GM12872 (cell line): ENCODE measurements at regions not wholly inside any gene's neighbourhood (a gene's known extent, or its start where the extent isn't known, plus 50 kb on each side); places are given as distances from the start of the nearest gene placed in this dataset.

Source experiments
- TF ChIP-seq, protein P1 (sequence below): IDR thresholded peaks from 3 replicates; pipeline ENCODE4 v1.5.1; 2011; ENCODE audit warnings: low read depth, mild to moderate bottlenecking, low read length, moderate library complexity; ENCODE audit not compliant: insufficient read depth

DNA sequence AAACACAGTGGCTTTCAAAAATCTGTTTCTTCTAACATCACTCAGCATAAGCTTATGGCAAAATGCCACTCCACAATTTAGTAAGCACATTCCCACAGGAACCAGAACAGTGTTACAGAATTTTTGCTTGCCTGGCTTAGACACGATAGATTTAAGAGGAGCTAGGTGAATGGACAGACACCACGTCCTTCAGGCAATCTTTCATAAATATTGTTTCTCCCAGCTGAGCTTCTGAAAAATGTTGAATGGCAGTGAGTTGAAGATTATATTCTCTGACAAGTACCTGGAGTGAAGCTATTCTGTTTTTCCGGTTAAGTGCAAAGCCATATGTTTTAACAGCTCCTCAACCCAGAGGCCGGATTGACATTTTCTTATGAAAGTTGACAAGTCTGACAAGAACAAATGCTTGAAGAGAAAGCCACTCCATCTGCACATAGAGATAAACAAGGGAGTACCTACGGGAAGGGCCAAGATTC lies 102.0 kb downstream of the FSCB start:
- TF ChIP-seq, protein P1, sequence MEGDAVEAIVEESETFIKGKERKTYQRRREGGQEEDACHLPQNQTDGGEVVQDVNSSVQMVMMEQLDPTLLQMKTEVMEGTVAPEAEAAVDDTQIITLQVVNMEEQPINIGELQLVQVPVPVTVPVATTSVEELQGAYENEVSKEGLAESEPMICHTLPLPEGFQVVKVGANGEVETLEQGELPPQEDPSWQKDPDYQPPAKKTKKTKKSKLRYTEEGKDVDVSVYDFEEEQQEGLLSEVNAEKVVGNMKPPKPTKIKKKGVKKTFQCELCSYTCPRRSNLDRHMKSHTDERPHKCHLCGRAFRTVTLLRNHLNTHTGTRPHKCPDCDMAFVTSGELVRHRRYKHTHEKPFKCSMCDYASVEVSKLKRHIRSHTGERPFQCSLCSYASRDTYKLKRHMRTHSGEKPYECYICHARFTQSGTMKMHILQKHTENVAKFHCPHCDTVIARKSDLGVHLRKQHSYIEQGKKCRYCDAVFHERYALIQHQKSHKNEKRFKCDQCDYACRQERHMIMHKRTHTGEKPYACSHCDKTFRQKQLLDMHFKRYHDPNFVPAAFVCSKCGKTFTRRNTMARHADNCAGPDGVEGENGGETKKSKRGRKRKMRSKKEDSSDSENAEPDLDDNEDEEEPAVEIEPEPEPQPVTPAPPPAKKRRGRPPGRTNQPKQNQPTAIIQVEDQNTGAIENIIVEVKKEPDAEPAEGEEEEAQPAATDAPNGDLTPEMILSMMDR = no peak

DNA sequence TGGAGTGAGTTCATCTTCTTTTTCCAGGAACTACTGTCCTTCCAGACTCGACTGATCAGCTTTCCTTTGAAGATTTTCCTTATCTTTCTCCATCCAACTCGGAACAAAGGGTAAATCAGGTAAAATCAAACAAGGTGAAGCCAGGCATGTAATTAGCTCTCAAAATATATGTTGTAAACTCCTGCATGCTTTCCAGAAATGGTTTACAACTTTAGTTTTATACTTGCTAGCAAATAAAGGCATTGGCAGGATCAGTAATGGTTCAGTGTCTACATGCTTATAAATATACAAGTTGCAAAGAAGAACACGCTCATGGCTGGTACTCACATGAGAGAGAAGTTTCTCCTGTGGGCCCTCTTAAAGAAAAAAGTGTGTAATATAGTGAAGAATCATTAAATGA lies 102.5 kb downstream of the FSCB start:
- TF ChIP-seq, protein P1 = no peak

DNA sequence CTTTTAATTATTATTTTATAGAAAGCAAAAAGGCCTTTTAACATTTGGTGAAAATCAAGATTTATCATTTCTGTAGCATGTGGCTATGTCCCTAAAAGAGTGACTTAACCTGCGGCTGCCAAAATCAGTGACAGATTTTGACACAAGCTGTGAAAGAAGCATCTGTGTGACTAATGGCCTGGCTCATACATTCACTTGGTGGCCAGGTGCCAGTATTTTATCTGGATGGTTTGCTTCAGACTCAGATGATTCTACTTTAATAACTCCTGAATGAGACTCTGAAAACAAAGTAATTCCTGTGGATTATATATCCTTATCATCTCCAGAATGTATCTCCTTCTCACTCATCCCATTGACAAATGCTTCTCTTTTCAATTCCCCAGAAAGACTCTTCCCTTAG lies 103.0 kb downstream of the FSCB start:
- TF ChIP-seq, protein P1 = no peak

DNA sequence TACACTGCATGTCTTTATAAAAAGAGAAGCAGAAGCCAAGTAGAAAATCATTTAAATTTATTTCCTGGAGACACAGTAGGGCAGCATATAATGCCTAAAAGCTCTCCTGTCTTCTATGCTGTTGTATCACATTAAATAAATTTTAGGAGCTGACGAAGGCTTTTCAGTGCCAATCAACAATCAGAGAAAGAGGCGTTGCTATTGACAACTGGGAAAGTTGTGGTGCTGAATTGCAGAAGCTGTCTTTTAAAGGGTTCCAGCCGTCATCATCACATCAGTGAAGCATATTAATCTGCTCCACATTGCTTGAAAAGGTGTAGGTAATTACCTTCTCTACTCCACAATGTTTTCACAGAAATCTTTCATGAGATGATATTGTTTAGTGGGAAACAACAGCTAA lies 103.9 kb downstream of the FSCB start:
- TF ChIP-seq, protein P1 = no peak

DNA sequence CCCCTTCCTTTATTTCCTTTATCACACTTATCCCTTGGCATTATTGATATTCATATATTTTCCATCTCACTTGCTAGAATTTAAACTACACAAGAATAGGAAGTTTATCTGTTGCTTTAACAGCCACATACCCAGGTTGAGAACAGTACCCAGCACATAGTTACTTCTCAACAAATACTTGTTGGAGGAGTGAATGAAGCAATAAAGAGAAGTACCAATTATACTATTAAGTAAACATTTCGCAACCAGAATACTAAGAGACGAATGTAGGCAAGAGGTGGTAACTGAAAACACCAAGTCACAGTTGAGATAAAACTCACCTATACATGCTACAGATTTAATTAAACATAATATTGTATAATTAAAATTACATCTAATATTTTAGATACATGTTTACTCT lies 110.9 kb downstream of the FSCB start:
- TF ChIP-seq, protein P1 = no peak

DNA sequence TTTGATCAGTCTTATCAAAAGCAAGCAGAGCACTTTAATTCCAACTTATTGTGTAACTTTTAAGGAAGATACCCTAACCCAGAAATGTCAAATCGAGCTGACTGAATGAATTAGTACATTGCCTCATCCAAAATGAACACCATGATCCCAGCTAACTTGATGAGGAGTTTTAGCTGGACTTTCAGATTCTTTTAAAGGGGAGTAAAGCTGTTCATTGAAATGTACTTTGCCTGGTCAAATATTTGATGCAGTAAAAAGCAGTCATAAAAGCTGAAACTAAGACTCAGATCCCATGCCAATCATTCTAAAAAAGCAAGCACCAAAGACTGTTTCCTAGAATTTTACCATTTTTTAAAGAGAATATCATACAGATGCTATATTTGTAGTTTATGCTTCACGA lies 114.1 kb downstream of the FSCB start:
- TF ChIP-seq, protein P1 = no peak

DNA sequence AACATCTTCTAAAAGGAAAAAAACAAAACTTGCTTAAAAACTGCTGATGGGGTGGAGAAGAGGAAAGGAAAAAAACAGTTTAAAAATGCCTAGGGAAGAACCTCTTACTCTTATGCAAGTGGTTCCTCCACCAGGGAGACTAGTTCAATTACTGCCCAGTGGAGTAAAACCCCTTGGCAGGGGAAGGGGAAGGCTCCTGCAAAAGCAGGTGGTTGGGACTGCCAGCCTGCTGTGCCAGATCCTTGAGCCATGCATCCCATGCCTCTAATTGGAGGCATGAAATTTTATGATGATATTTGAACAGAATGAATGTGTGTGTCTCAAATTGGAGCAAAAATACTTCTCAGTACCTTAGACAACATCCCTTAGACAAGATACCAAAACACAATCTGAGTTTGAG lies 118.8 kb downstream of the FSCB start:
- TF ChIP-seq, protein P1 = no peak

DNA sequence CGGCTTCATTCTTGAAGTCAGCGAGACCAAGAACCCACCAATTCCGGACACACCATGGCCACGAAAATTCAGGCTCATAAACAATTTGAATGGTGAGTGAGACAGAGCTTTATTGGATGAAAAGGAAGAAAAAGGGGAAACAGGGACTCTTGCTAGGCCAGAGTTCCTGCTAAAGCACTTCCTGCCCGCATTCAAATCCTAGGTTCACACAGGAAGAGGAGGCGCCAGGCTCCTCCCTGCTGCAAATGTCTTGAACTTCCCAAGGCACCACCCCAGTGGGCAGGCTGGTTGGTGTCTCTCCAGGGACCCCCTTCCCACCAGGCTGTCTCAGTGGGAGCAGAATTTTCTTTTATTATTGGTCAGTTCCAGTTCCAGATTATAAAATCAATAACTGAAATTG lies 121.2 kb downstream of the FSCB start:
- TF ChIP-seq, protein P1 = no peak
